ENCODE measurements at regions not wholly inside any gene's neighbourhood (a gene's known extent, or its start where the extent isn't known, plus 50 kb on each side); places are given as distances from the start of the nearest gene placed in this dataset.

- TF ChIP-seq CTCF (optimal IDR thresholded peaks at IDR 0.05 in 1 of 3, IDR thresholded peaks at IDR 0.05 in 1 of 3, conservative IDR thresholded peaks at IDR 0.05 in 1 of 3; ENCODE audit: extremely low read depth in 1 of 3, insufficient read depth in 2 of 3, low read length in 3 of 3) (no peak), EZH2 (IDR thresholded peaks at IDR 0.05; ENCODE audit: low read length) (no peak)
- H3K4me2 ChIP-seq (ENCODE audit: control insufficient read depth, extremely low read depth, insufficient read depth, low read depth, low read length) = no peak overlapping the region
- no peak overlapping the region for H3K4me3 ChIP-seq (ENCODE audit: control insufficient read depth in 2 of 3, extremely low read depth in 1 of 3, insufficient read depth in 2 of 3, low read depth in 1 of 3, low read length in 3 of 3)
- H4K20me1 ChIP-seq (ENCODE audit: control insufficient read depth, extremely low read depth, insufficient read depth, low read length) = no peaks in the 10 kb centered on the region
- no peaks in the 10 kb centered on the region for H3K79me2 ChIP-seq (ENCODE audit: control insufficient read depth, insufficient read depth, low read length)
- dilution Hi-C loops (cut with MboI; ENCODE audit: extremely low pct_ligation_motif_present, low sequenced_read_pairs) = no loop called here
- H3K4me1 ChIP-seq (ENCODE audit: control insufficient read depth, extremely low read depth, insufficient read depth, low read length) = no peaks in the 10 kb centered on the region
- H3K27me3 ChIP-seq (ENCODE audit: control insufficient read depth, extremely low read depth, insufficient read depth, low read length) = no peaks in the 10 kb centered on the region
- no peaks in the 10 kb centered on the region for H3K36me3 ChIP-seq (ENCODE audit: control insufficient read depth in 2 of 2, extremely low read depth in 1 of 2, insufficient read depth in 2 of 2, low read length in 2 of 2)
- FAIRE-seq = no peak
- H3K9ac ChIP-seq (ENCODE audit: control insufficient read depth, extremely low read depth, insufficient read depth, low read length) = no peak overlapping the region
- no peaks in the 10 kb centered on the region for H3K9me3 ChIP-seq (ENCODE audit: control insufficient read depth, low read depth, low read length)
- DNase-seq (ENCODE audit: low read depth, low spot score) = no peak
- no peak overlapping the region for H2AFZ ChIP-seq (ENCODE audit: control insufficient read depth, low read length)
- no peaks in the 10 kb centered on the region for H3K9me1 ChIP-seq (ENCODE audit: control insufficient read depth, extremely low read depth, insufficient read depth, low read length)
- H3K27ac ChIP-seq (ENCODE audit: control insufficient read depth, insufficient read depth, low read length) = no peak overlapping the region
Measured at GRCh38 chr10:88181902-88182600, 318.6 kb downstream of the PTEN start.

- no peaks in the 10 kb centered on the region for H4K20me1 ChIP-seq (ENCODE audit: control insufficient read depth, extremely low read depth, insufficient read depth, low read length)
- no peak for DNase-seq (ENCODE audit: low read depth, low spot score)
- no peak overlapping the region for H3K27ac ChIP-seq (ENCODE audit: control insufficient read depth, insufficient read depth, low read length)
- no peaks in the 10 kb centered on the region for H3K27me3 ChIP-seq (ENCODE audit: control insufficient read depth, extremely low read depth, insufficient read depth, low read length)
- H2AFZ ChIP-seq (ENCODE audit: control insufficient read depth, low read length) = no peak overlapping the region
- no peak overlapping the region for H3K9ac ChIP-seq (ENCODE audit: control insufficient read depth, extremely low read depth, insufficient read depth, low read length)
- no peaks in the 10 kb centered on the region for H3K4me1 ChIP-seq (ENCODE audit: control insufficient read depth, extremely low read depth, insufficient read depth, low read length)
- TF ChIP-seq CTCF (optimal IDR thresholded peaks at IDR 0.05 in 1 of 3, IDR thresholded peaks at IDR 0.05 in 1 of 3, conservative IDR thresholded peaks at IDR 0.05 in 1 of 3; ENCODE audit: extremely low read depth in 1 of 3, insufficient read depth in 2 of 3, low read length in 3 of 3) (no peak), EZH2 (IDR thresholded peaks at IDR 0.05; ENCODE audit: low read length) (no peak)
- no peak for FAIRE-seq
- no peak overlapping the region for H3K4me2 ChIP-seq (ENCODE audit: control insufficient read depth, extremely low read depth, insufficient read depth, low read depth, low read length)
- dilution Hi-C loops (cut with MboI; ENCODE audit: extremely low pct_ligation_motif_present, low sequenced_read_pairs) = no loop called here
- no peaks in the 10 kb centered on the region for H3K79me2 ChIP-seq (ENCODE audit: control insufficient read depth, insufficient read depth, low read length)
- H3K4me3 ChIP-seq (ENCODE audit: control insufficient read depth in 2 of 3, extremely low read depth in 1 of 3, insufficient read depth in 2 of 3, low read depth in 1 of 3, low read length in 3 of 3) = no peak overlapping the region
- no peaks in the 10 kb centered on the region for H3K36me3 ChIP-seq (ENCODE audit: control insufficient read depth in 2 of 2, extremely low read depth in 1 of 2, insufficient read depth in 2 of 2, low read length in 2 of 2)
- no peaks in the 10 kb centered on the region for H3K9me1 ChIP-seq (ENCODE audit: control insufficient read depth, extremely low read depth, insufficient read depth, low read length)
- H3K9me3 ChIP-seq (ENCODE audit: control insufficient read depth, low read depth, low read length) = no peaks in the 10 kb centered on the region
Measured at GRCh38 chr10:88182601-88182930, 319.1 kb downstream of the PTEN start.
